ENCODE measurements at regions not wholly inside any gene's neighbourhood (a gene's known extent, or its start where the extent isn't known, plus 50 kb on each side); places are given as distances from the start of the nearest gene placed in this dataset.

GRCh38 chr1:238060061-238060460, 169.3 kb upstream of the ZP4 start:
- no peak for TF ChIP-seq POLR2A (IDR thresholded peaks at IDR 0.05)
- TF ChIP-seq CTCF (IDR thresholded peaks at IDR 0.05), result no peak
